CD8-positive, alpha-beta memory T cell (primary cell): ENCODE measurements at regions not wholly inside any gene's neighbourhood (a gene's known extent, or its start where the extent isn't known, plus 50 kb on each side); places are given as distances from the start of the nearest gene placed in this dataset.
A peak's percentile ranks its signal among the peaks of the same experiment; 100 is the strongest.

Experiments
- CTCF ChIA-PET: fragments of 350-600 bp; sonication (Branson Sonifier 250); formaldehyde crosslinking; loops from one replicate; lab custom pipeline; 2021; ENCODE audit warnings: antibody characterized with exemption; lab: Charles Lee
- POLR2A ChIA-PET: fragments of 350-600 bp; sonication (Branson Sonifier 250); formaldehyde crosslinking; loops from one replicate; lab custom pipeline; 2021; ENCODE audit warnings: antibody characterized with exemption; lab: Charles Lee
- DNase-seq, 5 donors: peaks; one replicate each; pipeline versions ENCODE4 v3.0.0 to v3.0.0-alpha.2; 2020 to 2022; ENCODE audit warnings: mixed read lengths in 1 of 5
- H3K27ac ChIP-seq: one replicate; pipeline ENCODE4 v1.7.0; 2013; ENCODE audit warnings: low read depth, mild to moderate bottlenecking, low read length, moderate library complexity
- H3K27me3 ChIP-seq: 2 replicates; pipeline ENCODE4 v1.7.0; 2013; ENCODE audit warnings: low read length, mild to moderate bottlenecking; ENCODE audit not compliant: insufficient read depth, poor library complexity, severe bottlenecking
- H3K36me3 ChIP-seq: 2 replicates; pipeline ENCODE4 v1.7.0; 2013; ENCODE audit warnings: mild to moderate bottlenecking, low read length, moderate library complexity; ENCODE audit not compliant: insufficient read depth
- H3K4me1 ChIP-seq: 2 replicates; pipeline ENCODE4 v1.7.0; 2013; ENCODE audit warnings: mild to moderate bottlenecking, low read length, moderate library complexity; ENCODE audit not compliant: insufficient read depth
- H3K4me3 ChIP-seq: 2 replicates; pipeline ENCODE4 v1.7.0; 2013; ENCODE audit warnings: mild to moderate bottlenecking, low read length
- H3K9me3 ChIP-seq: 2 replicates; pipeline ENCODE4 v1.7.0; 2013; ENCODE audit warnings: mild to moderate bottlenecking, low read length
- H3K27ac Mint-ChIP-seq, 8 donors: one replicate each; pipeline ENCODE4 v1.8.0; 2020 to 2021; ENCODE audit warnings: mixed read lengths in 8 of 8, mild to moderate bottlenecking in 6 of 8, inconsistent platforms in 3 of 8, moderate library complexity in 3 of 8
- H3K27me3 Mint-ChIP-seq, 2 donors: one replicate each; pipeline ENCODE4 v1.8.0; 2020 to 2021; ENCODE audit warnings: mixed read lengths in 2 of 2, mild to moderate bottlenecking in 1 of 2, moderate library complexity in 1 of 2
- H3K36me3 Mint-ChIP-seq, 3 donors: one replicate each; pipeline ENCODE4 v1.8.0; 2020 to 2021; ENCODE audit warnings: mixed read lengths in 3 of 3, inconsistent platforms in 1 of 3, mild to moderate bottlenecking in 1 of 3
- H3K4me1 Mint-ChIP-seq, 3 donors: one replicate each; pipeline ENCODE4 v1.8.0; 2020 to 2021; ENCODE audit warnings: mixed read lengths in 3 of 3, inconsistent platforms in 1 of 3, mild to moderate bottlenecking in 1 of 3
- H3K4me3 Mint-ChIP-seq, 7 donors: one replicate each; pipeline ENCODE4 v1.8.0; 2020 to 2021; ENCODE audit warnings: mixed read lengths in 7 of 7, mild to moderate bottlenecking in 6 of 7, moderate library complexity in 4 of 7, inconsistent platforms in 2 of 7
- H3K9me3 Mint-ChIP-seq, 5 donors: one replicate each; pipeline ENCODE4 v1.8.0; 2020 to 2022; ENCODE audit warnings: mixed read lengths in 5 of 5, mild to moderate bottlenecking in 3 of 5, moderate library complexity in 2 of 5, inconsistent platforms in 1 of 5

DNA sequence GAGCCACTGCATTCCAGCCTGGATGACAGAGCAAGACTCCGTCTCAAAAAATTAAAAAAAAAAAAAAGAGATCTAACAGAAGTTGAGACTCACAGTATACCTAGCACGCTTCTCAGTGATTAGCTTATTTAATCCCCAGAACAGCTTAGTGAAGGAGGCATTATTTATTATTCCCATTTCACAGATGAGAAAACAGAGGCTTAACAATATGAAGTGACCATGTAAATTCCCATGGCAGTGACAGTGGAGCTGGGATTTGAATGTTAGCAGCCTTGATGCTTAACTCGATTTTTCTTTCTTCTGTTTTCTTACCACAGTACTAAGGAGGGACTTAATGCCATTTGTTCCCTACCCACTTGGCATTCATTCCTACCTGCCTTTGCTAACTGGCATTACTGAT is 89.9 kb upstream of the ZNF217 start:
- H3K36me3 ChIP-seq: no peaks in the 10 kb centered on the region
- Mint-ChIP-seq H3K27me3 (no peaks in the 10 kb centered on the region), H3K36me3 (no peaks in the 10 kb centered on the region), H3K9me3 (no peaks in the 10 kb centered on the region), H3K27ac (no peak overlapping the region), H3K4me3 (no peak overlapping the region), H3K4me1 (peaks cover 13 to 14% (median 14%) of the 10 kb centered on the region in 3 donors)
- POLR2A ChIA-PET: interaction anchor here (0.7 kb wide), 2 partner anchors 40 to 74 kb away, joined by 3 to 4 read pairs; no protein-coding TSS in a partner anchor
- peaks cover 25% of the 10 kb centered on the region for H3K4me1 ChIP-seq
- no peaks in the 10 kb centered on the region for H3K27me3 ChIP-seq
- H3K9me3 ChIP-seq: no peaks in the 10 kb centered on the region
- no peak for DNase-seq
- CTCF ChIA-PET: no interaction called here
- no peak overlapping the region for H3K27ac ChIP-seq
- H3K4me3 ChIP-seq: no peak overlapping the region

DNA sequence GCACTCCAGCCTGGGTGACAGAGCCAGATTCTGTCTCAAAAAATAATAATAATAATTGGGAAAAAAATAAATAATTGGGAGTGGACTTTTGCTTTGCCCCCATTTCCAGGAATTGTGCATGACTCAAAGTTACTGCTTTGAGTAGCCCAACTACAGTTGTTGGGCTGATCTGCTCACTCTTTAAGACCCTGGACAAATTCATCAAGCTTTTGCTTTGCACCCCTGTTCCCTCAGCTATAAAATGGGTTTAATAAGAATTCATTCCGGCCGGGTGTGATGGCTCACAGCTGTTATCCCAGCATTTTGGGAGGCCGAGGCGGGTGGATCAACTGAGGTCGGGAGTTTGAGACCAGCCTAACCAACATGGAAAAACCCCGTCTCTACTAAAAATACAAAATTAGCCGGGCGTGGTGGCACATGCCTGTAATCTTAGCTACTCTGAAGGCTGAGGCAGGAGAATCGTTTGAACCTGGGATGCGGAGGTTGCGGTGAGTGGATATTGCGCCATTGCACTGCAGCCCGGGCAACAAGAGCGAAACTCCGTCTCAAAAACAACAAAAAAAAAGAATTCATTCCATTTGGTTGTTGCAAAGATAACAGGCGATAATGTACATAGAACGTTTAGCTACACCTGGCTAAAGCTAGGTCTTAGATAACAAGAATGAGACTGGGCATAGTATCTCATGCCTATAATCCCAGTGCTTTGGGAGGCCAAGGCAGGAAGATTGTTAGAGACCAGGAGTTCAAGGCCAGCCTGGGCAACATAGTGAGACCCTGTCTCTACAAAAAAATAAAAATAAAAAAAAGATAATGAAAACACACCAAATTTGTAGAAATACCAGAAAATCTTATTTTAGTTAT is 87.9 kb upstream of the ZNF217 start:
- Mint-ChIP-seq H3K4me1 (peaks cover 16 to 25% (median 24%) of the 10 kb centered on the region in 3 donors), H3K27me3 (peaks cover 0 to 3% of the 10 kb centered on the region in 2 donors), H3K27ac (no peak overlapping the region), H3K9me3 (no peaks in the 10 kb centered on the region), H3K36me3 (no peaks in the 10 kb centered on the region), H3K4me3 (no peak overlapping the region)
- H3K4me3 ChIP-seq: no peak overlapping the region
- H3K9me3 ChIP-seq: no peaks in the 10 kb centered on the region
- CTCF ChIA-PET: no interaction called here
- H3K36me3 ChIP-seq: no peaks in the 10 kb centered on the region
- H3K27me3 ChIP-seq: no peaks in the 10 kb centered on the region
- H3K4me1 ChIP-seq: peaks cover 35% of the 10 kb centered on the region
- POLR2A ChIA-PET: no interaction called here
- H3K27ac ChIP-seq: no peak overlapping the region
- no peak for DNase-seq

DNA sequence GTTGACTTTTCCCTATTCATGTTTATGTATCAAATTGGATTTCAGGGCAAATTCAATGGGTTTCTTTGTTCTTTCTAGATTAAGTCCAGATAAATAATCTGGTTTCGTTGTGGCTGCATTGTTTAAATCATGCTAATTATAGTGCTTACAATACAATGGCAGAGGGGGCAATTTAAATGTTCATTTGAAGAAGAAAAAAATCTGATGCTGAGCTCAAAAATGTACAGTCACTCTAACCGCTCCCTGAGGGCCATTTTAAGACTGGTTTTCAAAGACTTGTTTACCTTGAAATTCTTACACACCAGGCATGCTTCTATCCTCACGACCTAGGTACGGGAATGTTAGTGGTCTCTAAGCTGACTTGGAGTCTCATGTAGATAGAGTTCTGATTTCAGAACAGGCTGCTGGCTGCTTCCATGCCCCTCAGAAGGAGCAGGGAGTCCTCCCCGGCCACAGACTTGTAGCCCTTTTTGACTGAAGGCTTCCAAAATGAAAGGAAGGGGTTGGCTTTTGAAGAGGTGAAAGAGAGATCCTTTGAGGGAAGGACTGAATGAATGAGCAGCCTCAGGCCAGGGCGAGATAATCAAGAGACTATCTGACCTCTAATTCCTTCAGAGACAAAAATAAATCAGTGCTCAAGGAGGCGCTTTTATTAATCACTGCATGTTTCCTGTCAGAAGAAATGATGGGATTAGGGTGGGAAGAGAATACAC is 86.1 kb upstream of the ZNF217 start:
- H3K27ac ChIP-seq: no peak overlapping the region
- no peak overlapping the region for H3K27ac Mint-ChIP-seq
- no peak overlapping the region for H3K4me3 ChIP-seq
- H3K4me1 Mint-ChIP-seq: peaks cover 6 to 12% (median 11%) of the 10 kb centered on the region in 3 donors
- H3K9me3 ChIP-seq: no peaks in the 10 kb centered on the region
- no peak overlapping the region for H3K4me3 Mint-ChIP-seq
- H3K9me3 Mint-ChIP-seq: no peaks in the 10 kb centered on the region
- no peaks in the 10 kb centered on the region for H3K36me3 ChIP-seq
- no peaks in the 10 kb centered on the region for H3K36me3 Mint-ChIP-seq
- CTCF ChIA-PET: interaction anchor here (0.6 to 1.3 kb wide), 3 partner anchors 10 to 223 kb away, joined by 3 read pairs; no protein-coding TSS in a partner anchor
- H3K27me3 Mint-ChIP-seq: peaks cover 0 to 3% of the 10 kb centered on the region in 2 donors
- POLR2A ChIA-PET: interaction anchor here (0.6 kb wide), 1 partner anchor 85 kb away, joined by 8 read pairs; no protein-coding TSS in a partner anchor
- H3K27me3 ChIP-seq: no peaks in the 10 kb centered on the region
- DNase-seq: no peak
- peaks cover 26% of the 10 kb centered on the region for H3K4me1 ChIP-seq

DNA sequence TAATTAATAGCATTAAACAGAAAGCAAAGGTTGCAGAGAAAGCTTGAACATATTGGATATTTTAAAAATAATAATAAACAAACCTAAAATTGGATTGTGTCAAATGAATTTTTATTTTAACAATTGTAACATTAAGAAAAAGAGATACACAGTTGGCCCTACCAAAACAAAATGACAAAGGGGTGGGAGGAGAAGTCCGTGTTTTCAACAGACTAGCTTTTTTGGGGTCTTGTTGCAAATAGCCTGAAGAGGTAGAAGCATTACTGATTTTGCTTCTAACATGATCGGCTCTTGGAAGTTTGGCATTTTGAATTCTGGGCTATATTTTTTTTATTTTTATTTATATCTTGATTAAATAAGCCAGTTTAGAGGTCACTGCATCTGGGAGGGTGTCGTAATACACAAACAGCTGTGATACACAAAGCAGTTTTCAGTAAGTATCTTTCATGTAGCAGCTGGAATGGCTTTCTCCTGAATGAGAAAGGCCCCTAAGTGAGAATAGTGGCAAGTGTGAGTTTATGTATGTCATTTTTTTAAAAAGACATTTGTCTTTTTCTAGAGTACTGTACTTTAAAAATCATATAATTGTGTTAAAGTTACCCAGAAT is 85.5 kb upstream of the ZNF217 start:
- no peak overlapping the region for H3K27ac Mint-ChIP-seq
- Histone ChIP-seq H3K4me1 (peaks cover 26% of the 10 kb centered on the region), H3K27me3 (no peaks in the 10 kb centered on the region), H3K9me3 (no peaks in the 10 kb centered on the region), H3K27ac (peak overlapping the region; percentile 25), H3K36me3 (no peaks in the 10 kb centered on the region), H3K4me3 (no peak overlapping the region)
- ChIA-PET POLR2A (interaction anchor here (0.6 kb wide), 1 partner anchor 85 kb away, joined by 8 read pairs; no protein-coding TSS in a partner anchor), CTCF (interaction anchor here (0.6 to 1.3 kb wide), 3 partner anchors 10 to 224 kb away, joined by 3 read pairs; no protein-coding TSS in a partner anchor)
- no peaks in the 10 kb centered on the region for H3K36me3 Mint-ChIP-seq
- H3K4me3 Mint-ChIP-seq: no peak overlapping the region
- no peak for DNase-seq
- H3K9me3 Mint-ChIP-seq: no peaks in the 10 kb centered on the region
- peaks cover 6 to 12% (median 11%) of the 10 kb centered on the region in 3 donors for H3K4me1 Mint-ChIP-seq
- H3K27me3 Mint-ChIP-seq: peaks cover 0 to 3% of the 10 kb centered on the region in 2 donors

DNA sequence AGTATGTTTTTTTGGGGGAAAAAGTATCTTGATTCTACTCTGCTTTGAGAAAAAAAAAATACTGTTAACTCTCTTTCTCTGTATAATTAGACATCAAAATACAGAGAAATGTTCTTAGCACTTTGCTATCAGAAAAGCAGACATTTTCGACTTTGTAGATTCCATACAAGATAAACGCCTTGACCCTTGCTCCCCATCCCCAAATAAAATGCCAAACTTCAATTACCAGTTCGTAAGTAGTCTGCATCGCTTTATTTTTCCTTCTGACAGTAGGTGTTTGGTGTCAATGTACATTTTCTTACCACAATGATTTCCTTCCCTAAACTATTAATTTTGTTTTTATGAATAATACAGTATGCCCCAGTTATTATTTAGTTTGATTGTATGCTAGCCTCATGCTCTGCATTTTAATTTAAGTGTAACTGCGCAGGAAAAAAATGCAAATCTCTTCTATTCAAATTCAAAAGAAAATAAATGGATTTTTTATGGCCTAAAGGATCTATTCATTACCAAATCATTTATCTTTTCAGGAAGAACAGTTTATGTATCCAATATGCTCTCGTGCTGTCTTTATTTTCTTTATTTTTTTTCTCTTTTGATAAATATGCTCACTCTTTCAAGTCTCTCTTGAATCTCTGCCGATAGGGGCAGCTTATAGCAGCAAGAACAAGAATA is 84.8 kb upstream of the ZNF217 start:
- Histone ChIP-seq H3K9me3 (no peaks in the 10 kb centered on the region), H3K4me1 (peaks cover 26% of the 10 kb centered on the region), H3K27ac (peak overlapping the region; percentile 25), H3K27me3 (no peaks in the 10 kb centered on the region), H3K36me3 (no peaks in the 10 kb centered on the region), H3K4me3 (peak overlapping the region; percentile 16)
- Mint-ChIP-seq H3K27ac (peak overlapping the region in 3 of 8 donors; percentile 23 to 80 (median 35)), H3K27me3 (peaks cover 0 to 3% of the 10 kb centered on the region in 2 donors), H3K9me3 (no peaks in the 10 kb centered on the region), H3K4me3 (no peak overlapping the region), H3K4me1 (peaks cover 6 to 12% (median 11%) of the 10 kb centered on the region in 3 donors), H3K36me3 (no peaks in the 10 kb centered on the region)
- DNase-seq: no peak
- ChIA-PET POLR2A (interaction anchor here (0.6 kb wide), 1 partner anchor 83 kb away, joined by 4 read pairs; no protein-coding TSS in a partner anchor), CTCF (interaction anchor here (0.9 to 1.3 kb wide), 3 partner anchors 9 to 13 kb away, joined by 3 read pairs; no protein-coding TSS in a partner anchor)

DNA sequence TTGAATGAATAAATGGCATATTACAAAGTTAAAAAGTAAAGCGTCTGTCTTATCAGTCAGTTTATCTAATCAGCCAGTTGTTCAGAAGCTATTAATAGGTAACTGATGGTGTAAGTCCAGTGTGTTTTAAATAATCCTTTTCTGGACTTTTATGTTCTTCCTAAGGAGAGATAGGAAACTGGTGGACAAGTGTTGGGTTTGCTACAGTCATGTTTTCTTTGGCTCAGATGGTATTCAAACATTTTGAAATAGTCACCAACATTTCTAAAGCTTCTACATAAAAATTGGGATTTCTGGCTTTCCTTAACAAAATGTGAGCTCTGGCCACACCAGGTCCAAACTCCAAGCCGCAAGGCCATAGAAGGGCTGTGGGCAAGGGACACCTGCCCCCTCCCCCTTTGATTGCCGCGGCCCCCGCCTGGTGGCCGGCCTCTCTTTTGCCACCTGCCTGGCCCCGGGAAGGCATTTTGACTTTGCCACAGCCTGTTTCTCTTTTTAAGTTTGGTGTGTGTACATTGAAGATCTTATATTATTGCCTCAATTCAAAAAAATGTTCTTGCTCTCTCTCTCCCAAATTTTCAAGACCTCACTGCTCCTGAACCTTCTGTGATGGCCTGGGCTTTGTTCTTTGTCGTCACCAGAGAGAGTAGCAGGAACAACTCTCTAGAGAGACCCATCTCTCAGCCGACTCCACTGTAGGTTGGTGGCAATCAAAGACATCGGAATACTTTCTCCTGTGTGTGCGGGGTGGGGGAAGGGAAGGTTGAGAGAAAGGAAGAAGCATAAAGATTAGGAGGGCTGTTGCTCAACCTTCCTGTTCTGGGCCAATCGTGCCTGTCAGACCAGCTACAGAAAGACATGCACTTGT is 84.0 kb upstream of the ZNF217 start:
- ChIA-PET POLR2A (interaction anchor here (0.6 kb wide), 1 partner anchor 82 kb away, joined by 4 read pairs; no protein-coding TSS in a partner anchor), CTCF (interaction anchor here (0.9 kb wide), 1 partner anchor 13 kb away, joined by 3 read pairs; no protein-coding TSS in a partner anchor)
- no peaks in the 10 kb centered on the region for H3K27me3 ChIP-seq
- Mint-ChIP-seq H3K27ac (peak overlapping the region in 4 of 8 donors; percentile 28 to 80 (median 45)), H3K4me1 (peaks cover 6 to 12% (median 11%) of the 10 kb centered on the region in 3 donors), H3K36me3 (no peaks in the 10 kb centered on the region), H3K27me3 (peaks cover 0 to 3% of the 10 kb centered on the region in 2 donors), H3K9me3 (no peaks in the 10 kb centered on the region), H3K4me3 (peak overlapping the region in 1 of 7 donors; percentile 23)
- H3K27ac ChIP-seq: peak overlapping the region; percentile 25
- DNase-seq: peak in 1 of 5 donors; percentile 37
- H3K36me3 ChIP-seq: no peaks in the 10 kb centered on the region
- H3K4me1 ChIP-seq: peaks cover 26% of the 10 kb centered on the region
- H3K4me3 ChIP-seq: peak overlapping the region; percentile 16
- no peaks in the 10 kb centered on the region for H3K9me3 ChIP-seq
